ENCODE measurements at regions not wholly inside any gene's neighbourhood (a gene's known extent, or its start where the extent isn't known, plus 50 kb on each side); places are given as distances from the start of the nearest gene placed in this dataset.

- no peak for TF ChIP-seq POLR2AphosphoS5 (IDR thresholded peaks at IDR 0.05)
- TF ChIP-seq CTCF (IDR thresholded peaks at IDR 0.05 in 8 of 11, conservative IDR thresholded peaks at IDR 0.05 in 3 of 11): no peak
- no peak for TF ChIP-seq POLR2A (IDR thresholded peaks at IDR 0.05)
Measured at GRCh38 chr6:167661552-167662044, 165.1 kb upstream of the AFDN start.
